GM23338 (cell line): ENCODE measurements at regions not wholly inside any gene's neighbourhood (a gene's known extent, or its start where the extent isn't known, plus 50 kb on each side); places are given as distances from the start of the nearest gene placed in this dataset.

Source experiments
- ATAC-seq: fragments of 200-7000 bp; cut with Tn5 transposase; 3 replicates; pipeline ENCODE4 v1.9.1; 2020
- DNase-seq: peaks from one replicate; pipeline ENCODE4 v3.0.0-alpha.2; 2015; ENCODE audit warnings: low spot score
- H2AFZ ChIP-seq: fragments of 200-600 bp; sonication (generic); 2 replicates; pipeline ENCODE4 v1.8.0; 2016; ENCODE audit warnings: antibody characterized with exemption, mild to moderate bottlenecking, moderate library complexity
- H3F3A ChIP-seq: fragments of 200-600 bp; sonication (generic); replicated peaks from 2 replicates; pipeline ENCODE4 v1.8.0; 2017; ENCODE audit warnings: antibody characterized with exemption, mixed run types, low read depth
- H3K27ac ChIP-seq: fragments of 200-600 bp; sonication (generic); 2 replicates; pipeline ENCODE4 v1.6.1; 2016; ENCODE audit warnings: low read depth
- H3K27me3 ChIP-seq: fragments of 200-600 bp; sonication (generic); 2 replicates; pipeline ENCODE4 v1.8.0; 2016; ENCODE audit warnings: mild to moderate bottlenecking, mixed run types, moderate library complexity; ENCODE audit not compliant: insufficient read depth
- H3K36me3 ChIP-seq: fragments of 200-600 bp; sonication (generic); 2 replicates; pipeline ENCODE4 v1.8.0; 2016; ENCODE audit warnings: mild to moderate bottlenecking; ENCODE audit not compliant: insufficient read depth
- H3K4me1 ChIP-seq: fragments of 200-600 bp; sonication (generic); 2 replicates; pipeline ENCODE4 v1.8.0; 2016; ENCODE audit warnings: mild to moderate bottlenecking, moderate library complexity; ENCODE audit not compliant: insufficient read depth
- H3K4me2 ChIP-seq: fragments of 200-600 bp; sonication (generic); 2 replicates; pipeline ENCODE4 v1.7.1; 2017; ENCODE audit warnings: mixed run types
- H3K4me3 ChIP-seq: fragments of 200-600 bp; sonication (generic); 2 replicates; pipeline ENCODE4 v1.6.1; 2016; ENCODE audit warnings: mixed run types
- H3K79me2 ChIP-seq: fragments of 200-600 bp; sonication (generic); replicated peaks from 2 replicates; pipeline ENCODE4 v1.8.0; 2017; ENCODE audit warnings: mild to moderate bottlenecking; ENCODE audit not compliant: insufficient read depth
- H3K9me2 ChIP-seq: fragments of 200-600 bp; sonication (generic); 2 replicates; pipeline ENCODE4 v1.8.0; 2017; ENCODE audit not compliant: insufficient read depth
- H4K20me1 ChIP-seq: fragments of 200-600 bp; sonication (generic); replicated peaks from 2 replicates; pipeline ENCODE4 v1.8.0; 2017; ENCODE audit warnings: mild to moderate bottlenecking; ENCODE audit not compliant: insufficient read depth
- H3K27ac Mint-ChIP-seq: 2 replicates; pipeline ENCODE4 v1.8.0; 2020; ENCODE audit warnings: inconsistent platforms, mild to moderate bottlenecking, moderate library complexity, mixed read lengths
- H3K27me3 Mint-ChIP-seq: 3 replicates; pipeline ENCODE4 v1.8.0; 2022; ENCODE audit warnings: low read depth, mild to moderate bottlenecking, moderate library complexity, mixed read lengths, inconsistent platforms; ENCODE audit not compliant: insufficient read depth, poor library complexity
- H3K36me3 Mint-ChIP-seq: 3 replicates; pipeline ENCODE4 v1.8.0; 2021; ENCODE audit warnings: low read depth, mild to moderate bottlenecking, inconsistent platforms, moderate library complexity, mixed read lengths
- H3K4me1 Mint-ChIP-seq: 3 replicates; pipeline ENCODE4 v1.8.0; 2020; ENCODE audit warnings: mild to moderate bottlenecking, inconsistent platforms, mixed read lengths
- H3K4me3 Mint-ChIP-seq: 3 replicates; pipeline ENCODE4 v1.8.0; 2021; ENCODE audit warnings: moderate library complexity, mild to moderate bottlenecking, inconsistent platforms, mixed read lengths
- H3K9me3 Mint-ChIP-seq: 3 replicates; pipeline ENCODE4 v1.8.0; 2020; ENCODE audit warnings: moderate library complexity, mild to moderate bottlenecking, inconsistent platforms, mixed read lengths
- CREB1 ChIP-seq: fragments of 250-450 bp; sonication (Bioruptor Pico); IDR thresholded peaks from 2 replicates; pipeline ENCODE4 v1.5.0; 2020; ENCODE audit warnings: low read depth, mild to moderate bottlenecking, moderate library complexity
- CTCF ChIP-seq, 2 experiments: fragments of 200-600 bp in 1 of 2; sonication (generic) in 1 of 2; conservative IDR thresholded peaks; 2 replicates each; pipeline versions ENCODE4 v1.5.1 to v1.6.1; 2016 to 2017; ENCODE audit warnings: antibody characterized with exemption in 2 of 2, low read depth in 2 of 2, mild to moderate bottlenecking in 2 of 2, moderate library complexity in 1 of 2
- ETS1 ChIP-seq: IDR thresholded peaks from 2 replicates; pipeline ENCODE4 v1.6.1; 2016; ENCODE audit warnings: antibody characterized with exemption
- EZH2 ChIP-seq: fragments of 200-600 bp; sonication (generic); IDR thresholded peaks from one replicate; pipeline ENCODE4 v1.8.0; 2017; ENCODE audit warnings: antibody characterized with exemption, mild to moderate bottlenecking, low read depth; ENCODE audit not compliant: unreplicated experiment
- EZH2phosphoT487 ChIP-seq: fragments of 200-600 bp; sonication (generic); IDR thresholded peaks from one replicate; pipeline ENCODE4 v1.8.1; 2018; ENCODE audit warnings: antibody characterized with exemption; ENCODE audit not compliant: unreplicated experiment
- JUNB ChIP-seq: IDR thresholded peaks from one replicate; pipeline ENCODE4 v1.6.1; 2016; ENCODE audit warnings: antibody characterized with exemption; ENCODE audit not compliant: unreplicated experiment
- NANOG ChIP-seq: IDR thresholded peaks from 2 replicates; pipeline ENCODE4 v1.6.1; 2016; ENCODE audit warnings: antibody characterized with exemption, borderline replicate concordance
- STAT1 ChIP-seq: IDR thresholded peaks from one replicate; pipeline ENCODE4 v1.6.1; 2016; ENCODE audit warnings: antibody characterized with exemption; ENCODE audit not compliant: unreplicated experiment
- ZNF462 ChIP-seq: fragments of 250-450 bp; sonication (Bioruptor Pico); IDR thresholded peaks from 2 replicates; pipeline ENCODE4 v1.5.0; 2020; ENCODE audit warnings: mild to moderate bottlenecking, moderate library complexity

GRCh38 chr15:84103345-84103744, 132.2 kb upstream of the GOLGA6L4 start:
- no peak overlapping the region for H3K4me3 Mint-ChIP-seq
- Histone ChIP-seq H3K4me3 (no peak overlapping the region), H3K36me3 (no peaks in the 10 kb centered on the region), H3F3A (no peaks in the 10 kb centered on the region), H3K4me2 (no peak overlapping the region), H3K27me3 (no peaks in the 10 kb centered on the region), H4K20me1 (no peaks in the 10 kb centered on the region), H2AFZ (no peak overlapping the region), H3K27ac (no peak overlapping the region), H3K79me2 (no peaks in the 10 kb centered on the region), H3K4me1 (no peaks in the 10 kb centered on the region), H3K9me2 (no peaks in the 10 kb centered on the region)
- no peaks in the 10 kb centered on the region for H3K9me3 Mint-ChIP-seq
- TF ChIP-seq CTCF (conservative IDR thresholded peaks at IDR 0.05; ENCODE audit: low read depth in 2 of 2) = no peak
- H3K27me3 Mint-ChIP-seq = no peaks in the 10 kb centered on the region
- ATAC-seq (no peak), DNase-seq (no peak)
- no peaks in the 10 kb centered on the region for H3K36me3 Mint-ChIP-seq
- no peak overlapping the region for H3K27ac Mint-ChIP-seq
- no peaks in the 10 kb centered on the region for H3K4me1 Mint-ChIP-seq

GRCh38 chr15:84104853-84105252, 130.7 kb upstream of the GOLGA6L4 start:
- H3K4me3 Mint-ChIP-seq = no peak overlapping the region
- no peak overlapping the region for H3K27ac ChIP-seq
- H3K36me3 Mint-ChIP-seq = no peaks in the 10 kb centered on the region
- H3K36me3 ChIP-seq = no peaks in the 10 kb centered on the region
- H2AFZ ChIP-seq = no peak overlapping the region
- H3K4me1 Mint-ChIP-seq = no peaks in the 10 kb centered on the region
- no peak overlapping the region for H3K4me3 ChIP-seq
- H3K9me3 Mint-ChIP-seq = no peaks in the 10 kb centered on the region
- H3K27ac Mint-ChIP-seq = no peak overlapping the region
- no peak for TF ChIP-seq STAT1
- no peak for TF ChIP-seq JUNB
- no peak for TF ChIP-seq EZH2phosphoT487
- TF ChIP-seq ETS1 = no peak
- no peak for TF ChIP-seq ZNF462 (CRISPR knock-in tag)
- TF ChIP-seq CREB1 (CRISPR knock-in tag) = no peak
- no peak for TF ChIP-seq EZH2
- no peak for TF ChIP-seq NANOG
- DNase-seq = no peak
- H3K27me3 ChIP-seq = no peaks in the 10 kb centered on the region
- H3K9me2 ChIP-seq = no peaks in the 10 kb centered on the region
- H4K20me1 ChIP-seq = no peaks in the 10 kb centered on the region
- no peaks in the 10 kb centered on the region for H3F3A ChIP-seq
- no peak for ATAC-seq
- H3K79me2 ChIP-seq = no peaks in the 10 kb centered on the region
- no peak overlapping the region for H3K4me2 ChIP-seq
- H3K27me3 Mint-ChIP-seq = no peaks in the 10 kb centered on the region
- no peaks in the 10 kb centered on the region for H3K4me1 ChIP-seq
